ENCODE measurements at regions not wholly inside any gene's neighbourhood (a gene's known extent, or its start where the extent isn't known, plus 50 kb on each side); places are given as distances from the start of the nearest gene placed in this dataset.

GRCh38 chr1:245041058-245041698 is 113.6 kb upstream of the KIF26B start:
- no peak for DNase-seq

GRCh38 chr1:245039196-245039595 is 115.6 kb upstream of the KIF26B start:
- DNase-seq: no peak
- no peak overlapping the region for H3K9ac ChIP-seq (ENCODE audit: low read length)
- H3K4me3 ChIP-seq (ENCODE audit: low read length): no peak overlapping the region
- TF ChIP-seq EZH2 (optimal IDR thresholded peaks at IDR 0.05; ENCODE audit: low read depth, low read length): no peak
- TF ChIP-seq EZH2phosphoT487 (IDR thresholded peaks at IDR 0.05; ENCODE audit: low read length): no peak
- H4K20me1 ChIP-seq (ENCODE audit: insufficient read depth, low read length): no peaks in the 10 kb centered on the region
- H3K27me3 ChIP-seq (replicated peaks; ENCODE audit: insufficient read depth, low read length): no peaks in the 10 kb centered on the region
- no peak overlapping the region for H3K27ac ChIP-seq (ENCODE audit: low read length)
- H3F3A ChIP-seq (ENCODE audit: insufficient read depth, low read length): no peaks in the 10 kb centered on the region
- H3K79me2 ChIP-seq (ENCODE audit: low read length): no peaks in the 10 kb centered on the region
- H3K9me3 ChIP-seq (replicated peaks; ENCODE audit: insufficient read depth, low read length): no peaks in the 10 kb centered on the region
- no peaks in the 10 kb centered on the region for H3K4me1 ChIP-seq (ENCODE audit: low read length)
- H2AFZ ChIP-seq (ENCODE audit: low read length): no peak overlapping the region
- no peak overlapping the region for H3K4me2 ChIP-seq (ENCODE audit: low read depth, low read length)
- no peaks in the 10 kb centered on the region; the same call in 1 of the 2 replicates for H3K36me3 ChIP-seq (replicated peaks; ENCODE audit: insufficient read depth, low read length)
- no peaks in the 10 kb centered on the region for H3K9me2 ChIP-seq (replicated peaks; ENCODE audit: insufficient read depth, low read length)

More at GRCh38 chr1:245041058-245041698, 113.6 kb upstream of the KIF26B start:
- Histone ChIP-seq H3K9ac (ENCODE audit: low read length) (no peak overlapping the region), H2AFZ (ENCODE audit: low read length) (no peak overlapping the region), H3K4me3 (ENCODE audit: low read length) (no peak overlapping the region), H3K79me2 (ENCODE audit: low read length) (no peaks in the 10 kb centered on the region), H3K27me3 (replicated peaks; ENCODE audit: insufficient read depth, low read length) (no peaks in the 10 kb centered on the region), H4K20me1 (ENCODE audit: insufficient read depth, low read length) (no peaks in the 10 kb centered on the region), H3K9me2 (replicated peaks; ENCODE audit: insufficient read depth, low read length) (no peaks in the 10 kb centered on the region), H3K36me3 (replicated peaks; ENCODE audit: insufficient read depth, low read length) (no peaks in the 10 kb centered on the region; the same call in 1 of the 2 replicates), H3K4me1 (ENCODE audit: low read length) (no peaks in the 10 kb centered on the region), H3K9me3 (replicated peaks; ENCODE audit: insufficient read depth, low read length) (no peaks in the 10 kb centered on the region), H3F3A (ENCODE audit: insufficient read depth, low read length) (no peaks in the 10 kb centered on the region), H3K4me2 (ENCODE audit: low read depth, low read length) (no peak overlapping the region), H3K27ac (ENCODE audit: low read length) (no peak overlapping the region)
- TF ChIP-seq EZH2 (optimal IDR thresholded peaks at IDR 0.05; ENCODE audit: low read depth, low read length) (no peak), CTCF (IDR thresholded peaks at IDR 0.05; ENCODE audit: low read length) (no peak), EZH2phosphoT487 (IDR thresholded peaks at IDR 0.05; ENCODE audit: low read length) (no peak)

- Histone ChIP-seq H3F3A (ENCODE audit: insufficient read depth, low read length) (no peaks in the 10 kb centered on the region), H3K9me3 (replicated peaks; ENCODE audit: insufficient read depth, low read length) (no peaks in the 10 kb centered on the region), H3K4me3 (ENCODE audit: low read length) (no peak overlapping the region), H3K79me2 (ENCODE audit: low read length) (no peaks in the 10 kb centered on the region), H4K20me1 (ENCODE audit: insufficient read depth, low read length) (no peaks in the 10 kb centered on the region), H3K4me2 (ENCODE audit: low read depth, low read length) (no peak overlapping the region), H2AFZ (ENCODE audit: low read length) (no peak overlapping the region), H3K9me2 (replicated peaks; ENCODE audit: insufficient read depth, low read length) (no peaks in the 10 kb centered on the region), H3K36me3 (replicated peaks; ENCODE audit: insufficient read depth, low read length) (no peaks in the 10 kb centered on the region; the same call in 1 of the 2 replicates), H3K27ac (ENCODE audit: low read length) (no peak overlapping the region), H3K27me3 (replicated peaks; ENCODE audit: insufficient read depth, low read length) (no peaks in the 10 kb centered on the region), H3K9ac (ENCODE audit: low read length) (no peak overlapping the region), H3K4me1 (ENCODE audit: low read length) (no peaks in the 10 kb centered on the region)
- DNase-seq: no peak
- TF ChIP-seq EZH2phosphoT487 (IDR thresholded peaks at IDR 0.05; ENCODE audit: low read length) (no peak), CTCF (IDR thresholded peaks at IDR 0.05; ENCODE audit: low read length) (no peak), EZH2 (optimal IDR thresholded peaks at IDR 0.05; ENCODE audit: low read depth, low read length) (no peak)
Measured at GRCh38 chr1:245036102-245036501, 118.7 kb upstream of the KIF26B start.

GRCh38 chr1:245031041-245031440 is 123.7 kb upstream of the KIF26B start:
- no peak overlapping the region for H3K9ac ChIP-seq (ENCODE audit: low read length)
- no peaks in the 10 kb centered on the region for H3K79me2 ChIP-seq (ENCODE audit: low read length)
- TF ChIP-seq CTCF (IDR thresholded peaks at IDR 0.05; ENCODE audit: low read length): no peak
- no peak for TF ChIP-seq EZH2phosphoT487 (IDR thresholded peaks at IDR 0.05; ENCODE audit: low read length)
- TF ChIP-seq EZH2 (optimal IDR thresholded peaks at IDR 0.05; ENCODE audit: low read depth, low read length): no peak
- H3K4me3 ChIP-seq (ENCODE audit: low read length): no peak overlapping the region
- no peak overlapping the region for H3K27ac ChIP-seq (ENCODE audit: low read length)
- H3K9me2 ChIP-seq (replicated peaks; ENCODE audit: insufficient read depth, low read length): no peaks in the 10 kb centered on the region
- H4K20me1 ChIP-seq (ENCODE audit: insufficient read depth, low read length): no peaks in the 10 kb centered on the region
- no peaks in the 10 kb centered on the region for H3F3A ChIP-seq (ENCODE audit: insufficient read depth, low read length)
- H3K9me3 ChIP-seq (replicated peaks; ENCODE audit: insufficient read depth, low read length): no peaks in the 10 kb centered on the region
- no peak overlapping the region for H2AFZ ChIP-seq (ENCODE audit: low read length)
- H3K27me3 ChIP-seq (replicated peaks; ENCODE audit: insufficient read depth, low read length): no peaks in the 10 kb centered on the region
- H3K4me1 ChIP-seq (ENCODE audit: low read length): no peaks in the 10 kb centered on the region
- DNase-seq: no peak
- H3K4me2 ChIP-seq (ENCODE audit: low read depth, low read length): no peak overlapping the region
- H3K36me3 ChIP-seq (replicated peaks; ENCODE audit: insufficient read depth, low read length): no peaks in the 10 kb centered on the region

Measured in MM.1S (cell line).